ENCODE measurements at regions not wholly inside any gene's neighbourhood (a gene's known extent, or its start where the extent isn't known, plus 50 kb on each side); places are given as distances from the start of the nearest gene placed in this dataset.

GRCh38 chr10:123558651-123559050 lies 107.5 kb upstream of the GPR26 start:
- DNase-seq (ENCODE audit: low spot score) = no peak

DNA sequence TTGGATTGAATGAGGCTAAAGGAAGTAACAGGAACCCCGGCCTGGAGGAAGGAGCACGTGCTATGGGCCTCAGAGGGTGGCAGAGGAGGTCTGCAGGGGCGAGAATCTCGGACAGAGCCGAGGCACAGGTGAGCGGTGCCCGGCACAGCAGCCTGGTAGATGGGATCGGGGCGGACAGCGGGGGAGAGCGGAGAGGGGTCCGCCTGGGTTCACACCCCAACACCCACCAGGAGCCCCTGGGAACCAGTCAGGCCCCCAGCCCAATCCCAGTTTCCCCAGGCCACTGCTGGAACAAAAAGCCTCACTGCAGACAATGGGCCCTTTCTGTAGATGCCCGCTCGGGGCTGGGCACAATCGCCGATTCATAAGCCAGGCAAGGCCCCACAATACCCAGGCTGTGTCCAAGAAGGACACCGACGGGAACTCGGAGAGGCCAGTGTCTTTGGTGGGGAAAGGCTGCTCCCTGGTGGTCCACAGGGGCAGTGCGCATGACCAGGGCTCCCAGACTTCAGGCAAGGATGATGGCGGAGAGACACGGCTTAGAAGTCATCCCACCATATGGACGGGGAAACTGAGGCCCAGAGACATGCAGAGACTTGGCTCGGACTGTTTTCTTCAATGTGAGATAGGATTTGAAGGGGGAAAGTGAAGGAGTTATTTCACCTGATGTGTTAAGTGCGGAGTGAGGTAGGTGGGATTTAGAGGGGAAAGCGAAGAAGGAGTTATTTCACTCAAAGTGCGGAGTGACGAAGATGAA lies 106.9 kb upstream of the GPR26 start:
- DNase-seq (ENCODE audit: low spot score) = peak; percentile 62

DNA sequence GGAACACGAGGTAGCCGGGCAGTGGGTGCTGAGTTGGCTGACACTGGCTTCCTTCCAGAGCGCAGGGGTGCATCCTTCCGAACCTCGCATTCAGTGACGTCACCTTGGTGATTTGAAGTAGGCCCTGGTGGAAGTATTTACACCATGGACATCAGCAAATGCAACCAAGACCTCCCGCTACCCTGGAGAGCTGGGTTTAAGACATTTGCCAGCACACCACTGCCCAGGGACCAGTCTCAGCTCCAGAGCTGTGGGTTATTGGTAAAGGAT lies 106.4 kb upstream of the GPR26 start:
- DNase-seq (ENCODE audit: low spot score) = no peak

DNA sequence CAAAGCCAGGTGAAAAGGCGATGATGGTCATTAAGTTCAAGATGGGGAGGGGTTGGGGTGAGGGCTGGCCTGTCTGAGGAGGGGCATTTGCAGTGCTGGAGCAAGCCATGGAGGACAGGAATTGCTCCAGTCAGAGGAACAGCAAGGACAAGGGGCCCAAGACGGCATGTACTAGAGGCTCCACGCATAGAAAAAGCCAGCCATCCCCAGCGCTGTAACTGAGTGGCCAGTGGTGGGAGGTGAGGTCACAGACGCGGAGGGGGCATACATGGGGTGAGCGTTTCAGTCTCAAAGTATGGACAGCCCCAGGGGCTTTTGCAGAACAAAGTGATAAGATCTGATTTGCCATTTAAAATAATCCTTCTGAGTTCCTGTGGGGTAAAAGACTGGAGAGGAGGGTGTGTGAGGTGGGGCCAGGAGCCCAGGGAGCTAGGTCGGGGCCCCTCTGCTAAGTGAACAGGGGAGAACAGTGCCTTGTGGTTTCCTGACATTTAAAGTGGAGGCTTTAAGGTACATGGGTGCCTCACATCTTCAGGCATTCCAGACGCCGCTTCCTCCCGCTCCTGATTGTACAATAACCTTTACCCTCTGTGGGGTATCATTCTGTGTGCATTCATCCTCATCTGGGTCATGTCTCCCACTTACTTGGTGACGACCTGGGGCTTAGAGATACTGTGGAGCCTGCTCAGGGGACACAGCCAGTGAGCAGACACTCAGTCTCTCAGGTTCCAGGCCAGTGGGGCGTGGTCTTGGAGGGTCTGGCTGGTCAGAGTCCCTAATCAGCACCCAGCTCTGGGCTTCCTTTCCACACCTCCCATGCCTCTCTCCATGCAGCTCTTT lies 105.6 kb upstream of the GPR26 start:
- DNase-seq (ENCODE audit: low spot score) = no peak

DNA sequence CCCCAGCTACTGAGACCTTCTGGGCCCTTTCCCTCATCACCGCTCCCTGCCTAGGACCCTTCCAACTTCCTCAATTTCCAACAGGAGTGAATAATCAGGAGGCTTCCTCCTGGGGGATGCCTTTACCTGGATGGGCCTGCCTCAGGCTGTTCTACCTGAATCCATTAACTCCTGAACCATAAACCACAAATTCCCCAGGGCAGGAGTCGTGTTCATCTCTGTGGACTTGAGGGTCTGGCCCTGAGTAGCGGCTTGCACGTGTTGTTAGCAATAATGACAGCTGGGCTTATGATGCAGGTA lies 105.1 kb upstream of the GPR26 start:
- DNase-seq (ENCODE audit: low spot score) = no peak

DNA sequence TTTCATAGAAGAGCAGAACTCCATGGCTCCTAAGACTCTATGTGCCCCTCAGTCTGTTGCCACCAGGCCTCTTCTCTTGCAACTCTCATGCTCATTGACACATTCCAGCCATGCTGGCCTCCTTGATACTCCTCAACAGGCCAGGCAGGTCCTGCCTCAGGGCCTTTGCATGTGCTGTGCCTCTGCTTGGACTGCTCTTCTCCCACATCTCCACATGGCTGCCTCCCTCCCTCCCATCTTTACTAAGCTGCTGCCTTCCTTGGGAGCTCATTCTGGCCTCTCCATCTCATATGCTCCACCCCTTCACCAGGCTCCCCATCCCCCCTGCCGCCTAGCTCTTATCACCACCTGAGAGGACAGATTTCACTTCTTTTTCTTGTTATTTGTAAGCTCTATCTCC lies 103.8 kb upstream of the GPR26 start:
- no peak for DNase-seq (ENCODE audit: low spot score)

DNA sequence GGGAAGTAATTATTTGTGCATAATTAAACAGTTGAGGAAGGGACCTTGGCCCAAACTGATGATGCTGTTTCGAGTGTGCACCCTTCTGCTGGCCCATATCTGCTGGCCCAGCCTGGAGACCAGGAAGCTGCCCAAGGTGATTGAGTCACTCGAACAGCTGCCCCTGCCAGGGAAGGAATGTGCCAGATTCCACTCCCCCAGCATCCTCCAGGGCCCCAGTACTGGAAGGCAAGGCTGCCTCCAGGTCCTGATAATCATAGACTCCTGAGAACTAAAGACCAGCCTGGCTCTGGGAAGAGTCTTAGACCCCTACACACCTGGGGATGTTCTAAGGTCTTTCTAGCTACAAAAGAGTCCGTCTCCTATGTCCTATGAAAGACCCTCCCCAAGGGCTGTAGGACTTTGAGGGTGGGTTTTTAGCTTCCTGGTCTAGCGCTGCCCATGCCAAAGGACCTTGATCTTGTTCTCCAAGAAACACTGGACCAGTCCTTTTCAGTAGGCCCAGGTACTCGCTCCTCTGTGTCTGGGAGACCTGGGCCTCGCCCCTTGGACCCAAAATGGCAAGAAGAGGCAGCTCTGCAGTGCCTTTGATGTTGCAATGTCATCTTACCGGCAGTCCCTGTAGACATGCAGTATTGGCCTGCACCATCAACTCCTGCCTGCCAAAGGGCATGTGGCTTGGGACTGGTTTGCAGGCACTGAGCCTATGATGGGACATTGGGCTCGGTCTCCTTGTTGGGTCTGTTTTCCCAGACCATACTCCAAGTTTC lies 103.2 kb upstream of the GPR26 start:
- DNase-seq (ENCODE audit: low spot score) = no peak

DNA sequence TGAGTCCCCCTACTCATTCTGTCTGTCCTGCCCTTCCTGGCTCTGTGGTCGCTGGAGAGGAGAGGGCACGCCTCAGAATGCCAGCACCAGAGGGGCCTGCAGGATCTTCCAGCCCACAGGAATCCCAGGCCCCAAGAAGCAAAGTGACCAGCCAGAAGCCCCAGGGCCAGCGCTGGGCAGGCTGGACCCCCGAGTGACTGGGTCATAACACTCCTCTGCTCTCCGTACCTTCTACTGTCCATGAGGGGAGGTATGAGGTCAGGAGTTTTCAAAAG lies 102.6 kb upstream of the GPR26 start:
- DNase-seq (ENCODE audit: low spot score) = no peak

GRCh38 chr10:123563994-123564393 lies 102.2 kb upstream of the GPR26 start:
- DNase-seq (ENCODE audit: low spot score) = no peak

- DNase-seq (ENCODE audit: low spot score) = no peak
Observed at GRCh38 chr10:123564631-123565030, 101.5 kb upstream of the GPR26 start.

DNA sequence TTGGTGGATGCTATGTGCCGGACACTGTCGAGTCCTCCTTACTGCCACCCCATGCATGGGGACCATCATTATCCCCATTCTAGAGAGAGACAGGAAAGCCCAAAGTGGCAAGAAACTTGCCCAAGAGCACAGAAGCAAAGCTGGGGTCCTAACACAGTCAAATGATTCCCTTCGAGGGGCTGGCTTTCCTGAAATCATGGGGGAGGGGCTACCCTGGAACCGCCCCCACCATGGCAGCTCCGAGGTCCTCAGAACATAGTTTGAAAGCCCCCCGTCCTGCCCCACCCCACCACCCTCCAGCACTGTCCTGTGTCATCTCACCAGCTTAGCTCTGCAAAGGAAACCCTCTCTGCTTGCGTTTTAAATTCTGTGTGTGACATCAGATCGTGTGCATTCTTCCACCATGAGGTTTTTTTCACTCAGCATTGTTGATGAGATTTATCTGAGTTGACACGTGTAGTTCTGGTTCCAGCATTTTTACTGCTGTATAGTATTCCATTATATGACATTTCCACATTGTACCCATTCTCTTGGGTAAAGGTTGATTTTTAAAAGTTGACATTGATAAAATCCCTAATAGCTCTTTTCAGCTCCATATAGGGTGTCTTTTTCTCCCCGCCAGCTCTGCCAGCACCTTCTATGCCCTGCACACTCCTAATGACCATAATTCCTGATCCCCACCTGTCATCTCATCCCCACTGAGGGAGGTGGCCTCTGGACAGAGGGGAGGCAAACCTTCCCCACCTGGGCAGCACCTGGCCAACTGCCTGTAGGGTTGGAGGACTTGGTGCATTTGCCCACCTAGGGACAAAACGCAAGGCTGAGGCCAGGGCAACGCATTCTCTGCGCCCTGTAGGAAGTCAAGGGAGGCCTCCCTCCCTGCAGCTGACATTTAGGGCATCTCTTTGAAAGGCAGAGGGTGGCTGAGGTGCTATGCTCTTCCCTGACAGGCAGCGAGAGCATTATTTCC lies 100.2 kb upstream of the GPR26 start:
- no peak for DNase-seq (ENCODE audit: low spot score)

- no peak for DNase-seq (ENCODE audit: low spot score)
Observed at GRCh38 chr10:123567984-123568739, 98.0 kb upstream of the GPR26 start.

DNA sequence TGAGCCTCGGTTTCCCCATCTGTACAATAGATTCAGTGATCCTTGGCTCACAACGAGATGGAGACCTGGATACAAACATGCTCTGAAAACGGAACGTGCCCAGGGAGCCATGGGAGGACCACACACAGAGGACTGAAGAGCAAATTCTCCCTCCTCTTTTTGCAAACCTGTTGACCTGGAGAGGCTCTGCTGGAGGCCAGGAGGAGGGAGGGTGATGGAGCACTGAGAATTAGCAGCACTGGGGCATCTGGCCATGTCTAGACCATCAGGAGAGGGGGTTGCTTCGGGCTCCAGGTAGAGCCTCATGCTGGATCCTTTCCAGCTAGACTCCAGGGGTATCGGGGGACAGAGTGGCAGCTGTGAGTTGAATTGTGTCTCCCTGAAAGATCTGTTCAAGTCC lies 97.4 kb upstream of the GPR26 start:
- no peak for DNase-seq (ENCODE audit: low spot score)

DNA sequence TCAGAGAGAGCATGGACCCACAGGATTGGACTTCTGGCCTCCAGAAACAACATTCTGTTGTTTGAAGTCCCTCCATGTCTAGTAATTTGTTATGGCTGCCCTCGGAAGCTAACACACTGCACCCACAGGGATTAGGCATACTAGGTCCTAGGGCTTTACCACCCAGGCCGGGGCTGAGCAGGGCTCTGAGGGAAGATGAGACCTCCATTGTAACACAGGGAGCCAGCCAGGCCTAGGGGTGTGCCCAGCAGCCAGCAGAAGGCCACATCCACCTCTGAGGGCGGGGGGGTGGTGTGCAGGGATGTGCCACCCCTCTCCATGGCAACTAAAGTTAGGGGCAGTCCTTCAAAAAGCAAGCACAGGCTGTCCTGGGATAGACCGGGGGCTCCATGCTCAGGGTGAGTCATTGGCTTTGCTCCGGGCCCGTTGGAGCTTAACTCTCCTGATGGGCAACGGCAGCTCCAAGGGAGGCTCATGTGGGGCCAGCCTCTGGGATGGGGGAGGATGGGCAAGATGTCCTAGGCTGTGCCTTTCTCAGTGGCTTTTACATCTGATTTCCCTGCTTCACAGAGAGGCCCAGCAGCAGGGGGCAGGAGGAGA lies 96.6 kb upstream of the GPR26 start:
- no peak for DNase-seq (ENCODE audit: low spot score)

- no peak for DNase-seq (ENCODE audit: low spot score)
Observed at GRCh38 chr10:123570051-123570897, 95.9 kb upstream of the GPR26 start.

DNA sequence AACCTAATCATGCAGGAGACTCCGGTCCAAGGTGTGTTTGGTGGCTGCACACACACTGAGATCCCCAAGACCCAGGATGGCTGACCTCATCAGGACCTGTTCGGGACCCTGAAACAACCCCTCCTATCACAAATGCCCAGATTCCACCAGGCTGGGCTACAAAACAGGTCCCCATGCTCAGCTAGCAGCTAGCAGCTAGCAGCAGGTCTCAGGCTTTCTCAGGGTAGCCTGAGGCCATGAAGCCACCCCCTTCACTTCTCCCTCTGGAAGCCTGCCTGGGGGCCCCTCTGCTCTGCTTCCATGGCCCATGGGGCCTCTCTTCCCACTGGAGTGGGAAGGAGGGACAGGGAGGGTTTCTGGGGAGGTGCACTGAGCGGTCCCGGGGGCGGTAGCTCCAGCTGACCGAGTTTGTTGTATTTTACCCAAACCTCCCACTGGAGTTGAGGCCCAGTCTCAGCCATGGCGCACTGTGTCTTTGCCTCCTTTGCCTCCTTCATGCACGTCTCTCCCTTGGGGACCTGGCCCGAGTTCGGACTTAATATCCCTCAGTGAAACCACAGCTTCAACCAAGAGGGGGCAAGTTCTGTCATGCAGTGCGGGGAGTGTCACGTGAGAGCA lies 95.1 kb upstream of the GPR26 start:
- no peak for DNase-seq (ENCODE audit: low spot score)

DNA sequence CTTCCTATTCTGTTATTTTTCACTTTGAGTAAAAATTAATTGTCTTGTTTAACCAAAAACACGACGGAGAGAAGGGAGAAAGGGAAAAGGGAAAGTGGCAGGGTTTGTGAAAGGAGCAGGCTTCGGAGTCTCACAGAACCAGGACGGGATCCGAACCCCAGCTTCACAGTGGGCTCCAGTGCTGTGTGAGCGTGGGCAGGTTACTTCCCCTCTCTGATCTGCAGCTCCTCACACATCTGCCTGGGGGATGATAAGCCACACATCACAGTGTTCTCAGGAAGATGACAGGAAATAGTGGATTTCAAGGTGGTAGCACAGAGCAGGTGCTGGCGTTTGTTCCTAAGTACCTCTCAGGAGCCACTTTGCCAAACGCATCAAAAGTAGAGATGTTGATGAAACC lies 94.2 kb upstream of the GPR26 start:
- no peak for DNase-seq (ENCODE audit: low spot score)

DNA sequence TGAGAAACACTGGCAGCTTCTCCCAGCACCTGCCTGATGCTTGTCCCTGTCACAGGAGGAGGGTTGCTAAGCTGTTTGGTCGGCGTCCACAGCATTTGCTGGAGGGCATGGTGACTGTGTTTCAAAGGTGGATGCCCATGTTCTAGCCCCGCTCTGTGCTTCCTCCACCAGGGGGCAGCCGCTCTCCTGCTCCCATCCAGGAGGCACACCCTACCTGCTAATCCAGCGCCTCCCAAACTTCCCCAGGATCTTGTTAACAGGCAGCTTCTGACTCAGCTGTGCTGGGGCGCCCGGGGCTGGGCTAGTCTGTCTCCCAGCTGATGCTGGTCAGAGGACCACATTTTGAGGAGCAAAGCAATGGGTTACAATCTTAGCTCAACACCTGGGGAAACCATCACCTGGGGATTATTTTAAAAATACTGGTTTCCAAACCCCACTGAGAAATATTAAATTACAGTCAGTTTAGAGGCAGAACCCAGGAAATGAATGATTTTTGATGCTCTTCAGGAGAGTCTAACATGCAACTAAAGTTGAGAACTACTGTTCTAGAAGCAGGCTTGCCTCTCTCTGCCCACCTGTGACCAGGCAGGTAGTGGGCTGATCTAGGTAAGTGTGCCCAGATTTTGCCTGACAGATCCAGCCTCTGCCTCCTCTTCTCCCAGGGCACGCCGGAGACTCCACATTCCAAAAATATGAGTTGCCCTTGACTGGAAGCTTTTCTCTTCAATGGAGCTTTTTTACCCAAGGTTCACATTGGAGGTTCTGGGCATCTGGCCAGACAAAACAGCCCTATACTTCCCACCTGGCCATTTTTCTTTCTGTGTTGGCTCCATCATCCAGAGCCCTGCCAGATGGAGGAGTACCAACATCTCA lies 92.7 kb upstream of the GPR26 start:
- DNase-seq (ENCODE audit: low spot score) = peak; percentile 46

Measured in activated CD4-positive, alpha-beta T cell treated with anti-CD3 and anti-CD28 coated beads, Interleukin-2, Interleukin-4, amounts not matched to agents 100 ng/mL and 50 ng/mL, durations not matched to agents 16 hours and 8 hours (primary cell).